Astrocyte (in vitro differentiated cells and primary cell): ENCODE measurements at regions not wholly inside any gene's neighbourhood (a gene's known extent, or its start where the extent isn't known, plus 50 kb on each side); places are given as distances from the start of the nearest gene placed in this dataset.

ENCODE experiments used
- DNase-seq: peaks from one replicate; pipeline ENCODE4 v3.0.0-alpha.2; 2010; ENCODE audit warnings: low read depth
- FAIRE-seq: peaks from 2 replicates; lab custom pipeline; 2011; peaks lifted over from hg19 to GRCh38; lab: Jason Lieb, UNC
- H2AFZ ChIP-seq: 2 replicates; pipeline ENCODE4 v1.6.0; 2012; ENCODE audit warnings: low read depth, low read length, inconsistent platforms
- H3K27ac ChIP-seq: 2 replicates; pipeline ENCODE4 v1.5.1; 2011; ENCODE audit warnings: low read depth, low read length, inconsistent platforms
- H3K27me3 ChIP-seq: 2 replicates; pipeline ENCODE4 v1.6.0; 2011; ENCODE audit warnings: low read length, inconsistent platforms; ENCODE audit not compliant: insufficient read depth
- H3K36me3 ChIP-seq: 2 replicates; pipeline ENCODE4 v1.5.1; 2011; ENCODE audit warnings: low read length, inconsistent platforms; ENCODE audit not compliant: insufficient read depth
- H3K4me1 ChIP-seq: 2 replicates; pipeline ENCODE4 v1.5.1; 2011; ENCODE audit warnings: low read length, inconsistent platforms; ENCODE audit not compliant: insufficient read depth
- H3K4me2 ChIP-seq: 2 replicates; pipeline ENCODE4 v1.6.0; 2012; ENCODE audit warnings: low read length, inconsistent platforms
- H3K4me3 ChIP-seq: 2 replicates; pipeline ENCODE4 v1.5.1; 2011; ENCODE audit warnings: low read depth, mild to moderate bottlenecking, low read length, inconsistent platforms; ENCODE audit not compliant: insufficient read depth
- H3K79me2 ChIP-seq: 2 replicates; pipeline ENCODE4 v1.6.0; 2012; ENCODE audit warnings: mild to moderate bottlenecking, low read length, inconsistent platforms; ENCODE audit not compliant: insufficient read depth
- H3K9ac ChIP-seq: 2 replicates; pipeline ENCODE4 v1.6.0; 2012; ENCODE audit warnings: mild to moderate bottlenecking, low read length, inconsistent platforms
- H3K9me3 ChIP-seq: 2 replicates; pipeline ENCODE4 v1.5.1; 2012; ENCODE audit warnings: low read depth, mild to moderate bottlenecking, low read length, inconsistent platforms; ENCODE audit not compliant: insufficient read depth
- H4K20me1 ChIP-seq: 2 replicates; pipeline ENCODE4 v1.6.0; 2012; ENCODE audit warnings: low read length, inconsistent platforms; ENCODE audit not compliant: insufficient read depth
- H3K27ac Mint-ChIP-seq: one replicate; pipeline ENCODE4 v1.8.0; 2021; ENCODE audit warnings: mild to moderate bottlenecking, mixed read lengths; ENCODE audit not compliant: unreplicated experiment
- H3K27me3 Mint-ChIP-seq: one replicate; pipeline ENCODE4 v1.8.0; 2021; ENCODE audit warnings: low read depth, mixed read lengths; ENCODE audit not compliant: unreplicated experiment
- H3K36me3 Mint-ChIP-seq: one replicate; pipeline ENCODE4 v1.8.0; 2021; ENCODE audit warnings: low read depth, mixed read lengths; ENCODE audit not compliant: unreplicated experiment
- H3K4me1 Mint-ChIP-seq: one replicate; pipeline ENCODE4 v1.8.0; 2021; ENCODE audit warnings: low read depth, mixed read lengths; ENCODE audit not compliant: unreplicated experiment
- H3K4me3 Mint-ChIP-seq: one replicate; pipeline ENCODE4 v1.8.0; 2021; ENCODE audit warnings: mild to moderate bottlenecking, moderate library complexity, mixed read lengths; ENCODE audit not compliant: unreplicated experiment
- H3K9me3 Mint-ChIP-seq: one replicate; pipeline ENCODE4 v1.8.0; 2021; ENCODE audit warnings: mild to moderate bottlenecking, mixed read lengths; ENCODE audit not compliant: unreplicated experiment
- CTCF ChIP-seq: IDR thresholded peaks from 2 replicates; pipeline ENCODE4 v1.5.1; 2011; ENCODE audit warnings: low read depth, mild to moderate bottlenecking, inconsistent platforms, low read length, moderate library complexity; ENCODE audit not compliant: insufficient read depth
- EZH2 ChIP-seq: IDR thresholded peaks from 2 replicates; pipeline ENCODE4 v1.6.1; 2012; ENCODE audit warnings: mild to moderate bottlenecking, low read length, inconsistent platforms; ENCODE audit not compliant: insufficient read depth

GRCh38 chr20:1720845-1721475 lies 63.4 kb upstream of the SIRPG start:
- no peak overlapping the region for H3K9ac ChIP-seq
- Mint-ChIP-seq H3K27ac (no peak overlapping the region), H3K9me3 (peaks cover 5% of the 10 kb centered on the region), H3K36me3 (no peaks in the 10 kb centered on the region), H3K4me3 (no peak overlapping the region), H3K27me3 (peaks cover 51% of the 10 kb centered on the region), H3K4me1 (no peaks in the 10 kb centered on the region)
- H4K20me1 ChIP-seq, result no peaks in the 10 kb centered on the region
- H3K36me3 ChIP-seq, result no peaks in the 10 kb centered on the region
- H2AFZ ChIP-seq, result no peak overlapping the region
- no peaks in the 10 kb centered on the region for H3K9me3 ChIP-seq
- H3K4me3 ChIP-seq, result no peak overlapping the region
- H3K27ac ChIP-seq, result no peak overlapping the region
- no peak overlapping the region for H3K4me2 ChIP-seq
- DNase-seq (no peak), FAIRE-seq (no peak)
- H3K4me1 ChIP-seq, result no peaks in the 10 kb centered on the region
- TF ChIP-seq CTCF (no peak), EZH2 (no peak)
- H3K27me3 ChIP-seq, result no peaks in the 10 kb centered on the region
- H3K79me2 ChIP-seq, result no peaks in the 10 kb centered on the region

- no peaks in the 10 kb centered on the region for H3K36me3 ChIP-seq
- no peaks in the 10 kb centered on the region for H4K20me1 ChIP-seq
- TF ChIP-seq CTCF (no peak), EZH2 (no peak)
- no peak overlapping the region for H3K4me3 Mint-ChIP-seq
- no peak for FAIRE-seq
- H3K27me3 ChIP-seq, result no peaks in the 10 kb centered on the region
- H3K36me3 Mint-ChIP-seq, result no peaks in the 10 kb centered on the region
- no peak overlapping the region for H2AFZ ChIP-seq
- no peak overlapping the region for H3K27ac ChIP-seq
- no peak overlapping the region for H3K4me2 ChIP-seq
- peaks cover 5% of the 10 kb centered on the region for H3K9me3 Mint-ChIP-seq
- H3K9me3 ChIP-seq, result no peaks in the 10 kb centered on the region
- H3K27ac Mint-ChIP-seq, result no peak overlapping the region
- peaks cover 53% of the 10 kb centered on the region for H3K27me3 Mint-ChIP-seq
- no peaks in the 10 kb centered on the region for H3K4me1 ChIP-seq
- no peaks in the 10 kb centered on the region for H3K4me1 Mint-ChIP-seq
- no peak overlapping the region for H3K4me3 ChIP-seq
- DNase-seq, result no peak
- no peaks in the 10 kb centered on the region for H3K79me2 ChIP-seq
- H3K9ac ChIP-seq, result no peak overlapping the region
Observed at GRCh38 chr20:1720226-1720625, 62.6 kb upstream of the SIRPG start.

- Mint-ChIP-seq H3K4me1 (no peaks in the 10 kb centered on the region), H3K27me3 (peaks cover 45% of the 10 kb centered on the region), H3K4me3 (no peak overlapping the region), H3K9me3 (peaks cover 2% of the 10 kb centered on the region), H3K27ac (no peak overlapping the region), H3K36me3 (no peaks in the 10 kb centered on the region)
- Histone ChIP-seq H3K4me2 (peak overlapping the region; percentile 19), H3K9me3 (no peaks in the 10 kb centered on the region), H3K4me3 (no peak overlapping the region), H3K79me2 (no peaks in the 10 kb centered on the region), H3K9ac (no peak overlapping the region), H4K20me1 (no peaks in the 10 kb centered on the region), H2AFZ (no peak overlapping the region), H3K4me1 (no peaks in the 10 kb centered on the region), H3K36me3 (no peaks in the 10 kb centered on the region), H3K27me3 (no peaks in the 10 kb centered on the region), H3K27ac (no peak overlapping the region)
- FAIRE-seq (no peak), DNase-seq (peak; percentile 86)
- TF ChIP-seq EZH2, result no peak
- no peak for TF ChIP-seq CTCF
Observed at GRCh38 chr20:1718604-1719384, 61.2 kb upstream of the SIRPG start.
